ENCODE measurements at regions not wholly inside any gene's neighbourhood (a gene's known extent, or its start where the extent isn't known, plus 50 kb on each side); places are given as distances from the start of the nearest gene placed in this dataset.

GRCh38 chr4:101718810-101719209 lies 71.7 kb upstream of the BANK1 start:
- Histone ChIP-seq H4K20me1 (ENCODE audit: insufficient read depth, low read length) (no peaks in the 10 kb centered on the region), H3K9ac (ENCODE audit: low read depth, low read length) (no peak overlapping the region), H3K4me2 (ENCODE audit: insufficient read depth, low read length) (no peak overlapping the region), H3K27me3 (ENCODE audit: insufficient read depth, low read length, poor library complexity) (no peaks in the 10 kb centered on the region), H3K4me1 (ENCODE audit: insufficient read depth, low read length) (no peaks in the 10 kb centered on the region), H2AFZ (ENCODE audit: low read depth, low read length) (no peak overlapping the region), H3K9me3 (ENCODE audit: insufficient read depth, low read length, severe bottlenecking) (no peaks in the 10 kb centered on the region), H3K27ac (ENCODE audit: low read length) (no peak overlapping the region), H3K79me2 (ENCODE audit: insufficient read depth, low read length) (no peaks in the 10 kb centered on the region), H3K4me3 (ENCODE audit: low read depth in 1 of 2, low read length in 2 of 2) (no peak overlapping the region), H3K36me3 (ENCODE audit: insufficient read depth, low read length) (no peaks in the 10 kb centered on the region)
- TF ChIP-seq CTCF (IDR thresholded peaks at IDR 0.05; ENCODE audit: borderline replicate concordance, extremely low read depth, low read length, poor library complexity, severe bottlenecking) (no peak), EZH2 (IDR thresholded peaks at IDR 0.05; ENCODE audit: borderline replicate concordance, low read depth, low read length, severe bottlenecking) (no peak)
- DNase-seq, result no peak
- no peak for ATAC-seq (ENCODE audit: insufficient read depth, low read depth)

- ATAC-seq (ENCODE audit: insufficient read depth, low read depth) (no peak), DNase-seq (no peak)
- no peak overlapping the region for H2AFZ ChIP-seq (ENCODE audit: low read depth, low read length)
- no peak overlapping the region for H3K27ac ChIP-seq (ENCODE audit: low read length)
- H3K79me2 ChIP-seq (ENCODE audit: insufficient read depth, low read length), result no peaks in the 10 kb centered on the region
- no peak overlapping the region for H3K4me3 ChIP-seq (ENCODE audit: low read depth in 1 of 2, low read length in 2 of 2)
- no peaks in the 10 kb centered on the region for H3K9me3 ChIP-seq (ENCODE audit: insufficient read depth, low read length, severe bottlenecking)
- no peaks in the 10 kb centered on the region for H3K4me1 ChIP-seq (ENCODE audit: insufficient read depth, low read length)
- TF ChIP-seq EZH2 (IDR thresholded peaks at IDR 0.05; ENCODE audit: borderline replicate concordance, low read depth, low read length, severe bottlenecking), result no peak
- H4K20me1 ChIP-seq (ENCODE audit: insufficient read depth, low read length), result no peaks in the 10 kb centered on the region
- no peak overlapping the region for H3K4me2 ChIP-seq (ENCODE audit: insufficient read depth, low read length)
- no peak overlapping the region for H3K9ac ChIP-seq (ENCODE audit: low read depth, low read length)
- no peaks in the 10 kb centered on the region for H3K36me3 ChIP-seq (ENCODE audit: insufficient read depth, low read length)
- H3K27me3 ChIP-seq (ENCODE audit: insufficient read depth, low read length, poor library complexity), result no peaks in the 10 kb centered on the region
Measured at GRCh38 chr4:101711590-101712260, 78.8 kb upstream of the BANK1 start.

- H3K27ac ChIP-seq (ENCODE audit: low read length), result no peak overlapping the region
- no peak for DNase-seq
- no peak overlapping the region for H3K9ac ChIP-seq (ENCODE audit: low read depth, low read length)
- no peak for ATAC-seq (ENCODE audit: insufficient read depth, low read depth)
- no peaks in the 10 kb centered on the region for H4K20me1 ChIP-seq (ENCODE audit: insufficient read depth, low read length)
- no peaks in the 10 kb centered on the region for H3K79me2 ChIP-seq (ENCODE audit: insufficient read depth, low read length)
- H3K4me3 ChIP-seq (ENCODE audit: low read depth in 1 of 2, low read length in 2 of 2), result no peak overlapping the region
- no peaks in the 10 kb centered on the region for H3K27me3 ChIP-seq (ENCODE audit: insufficient read depth, low read length, poor library complexity)
- H3K4me2 ChIP-seq (ENCODE audit: insufficient read depth, low read length), result no peak overlapping the region
- H2AFZ ChIP-seq (ENCODE audit: low read depth, low read length), result no peak overlapping the region
- H3K36me3 ChIP-seq (ENCODE audit: insufficient read depth, low read length), result no peaks in the 10 kb centered on the region
- peaks cover 3% of the 10 kb centered on the region for H3K9me3 ChIP-seq (ENCODE audit: insufficient read depth, low read length, severe bottlenecking)
- H3K4me1 ChIP-seq (ENCODE audit: insufficient read depth, low read length), result no peaks in the 10 kb centered on the region
- TF ChIP-seq CTCF (IDR thresholded peaks at IDR 0.05; ENCODE audit: borderline replicate concordance, extremely low read depth, low read length, poor library complexity, severe bottlenecking) (no peak), EZH2 (IDR thresholded peaks at IDR 0.05; ENCODE audit: borderline replicate concordance, low read depth, low read length, severe bottlenecking) (no peak)
Measured at GRCh38 chr4:101710806-101711205, 79.7 kb upstream of the BANK1 start.

GRCh38 chr4:101708293-101709039 lies 82.1 kb upstream of the BANK1 start:
- no peak overlapping the region for H3K27ac ChIP-seq (ENCODE audit: low read length)
- ATAC-seq (ENCODE audit: insufficient read depth, low read depth) (no peak), DNase-seq (no peak)
- TF ChIP-seq EZH2 (IDR thresholded peaks at IDR 0.05; ENCODE audit: borderline replicate concordance, low read depth, low read length, severe bottlenecking) (no peak), CTCF (IDR thresholded peaks at IDR 0.05; ENCODE audit: borderline replicate concordance, extremely low read depth, low read length, poor library complexity, severe bottlenecking) (no peak)
- H3K9ac ChIP-seq (ENCODE audit: low read depth, low read length), result no peak overlapping the region
- H4K20me1 ChIP-seq (ENCODE audit: insufficient read depth, low read length), result no peaks in the 10 kb centered on the region
- H3K4me2 ChIP-seq (ENCODE audit: insufficient read depth, low read length), result no peak overlapping the region
- no peak overlapping the region for H3K4me3 ChIP-seq (ENCODE audit: low read depth in 1 of 2, low read length in 2 of 2)
- H3K79me2 ChIP-seq (ENCODE audit: insufficient read depth, low read length), result no peaks in the 10 kb centered on the region
- H3K27me3 ChIP-seq (ENCODE audit: insufficient read depth, low read length, poor library complexity), result no peaks in the 10 kb centered on the region
- no peaks in the 10 kb centered on the region for H3K36me3 ChIP-seq (ENCODE audit: insufficient read depth, low read length)
- H3K4me1 ChIP-seq (ENCODE audit: insufficient read depth, low read length), result no peaks in the 10 kb centered on the region
- peaks cover 3% of the 10 kb centered on the region for H3K9me3 ChIP-seq (ENCODE audit: insufficient read depth, low read length, severe bottlenecking)
- no peak overlapping the region for H2AFZ ChIP-seq (ENCODE audit: low read depth, low read length)
